ENCODE measurements at regions not wholly inside any gene's neighbourhood (a gene's known extent, or its start where the extent isn't known, plus 50 kb on each side); places are given as distances from the start of the nearest gene placed in this dataset.

DNA sequence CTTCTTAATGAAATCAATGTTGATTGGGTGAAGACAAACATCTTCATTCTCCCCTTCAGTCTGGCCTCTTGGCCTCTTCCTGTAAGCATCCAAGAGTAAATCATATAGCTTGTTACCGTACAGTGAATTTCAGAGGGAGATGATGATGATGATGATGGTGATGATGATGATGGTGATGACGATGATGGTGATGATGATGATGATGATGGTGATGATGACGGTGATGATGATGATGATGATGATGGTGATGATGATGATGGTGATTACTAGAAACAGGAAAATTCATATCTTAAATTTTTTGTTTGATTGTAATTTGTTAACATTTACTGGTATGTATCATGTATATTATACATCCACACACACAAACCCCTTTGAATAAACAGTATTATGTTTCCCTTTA, 256.1 kb upstream of the PLSCR5 start:
- TF ChIP-seq EZH2 (IDR thresholded peaks at IDR 0.05) = no peak
- no peak for TF ChIP-seq POLR2AphosphoS5 (IDR thresholded peaks at IDR 0.05; ENCODE audit: borderline replicate concordance, low read depth, low read length)
